GM23338 (cell line): ENCODE measurements at regions not wholly inside any gene's neighbourhood (a gene's known extent, or its start where the extent isn't known, plus 50 kb on each side); places are given as distances from the start of the nearest gene placed in this dataset.

Source experiments
- ATAC-seq: fragments of 200-7000 bp; cut with Tn5 transposase; 3 replicates; pipeline ENCODE4 v1.9.1; 2020
- DNase-seq: peaks from one replicate; pipeline ENCODE4 v3.0.0-alpha.2; 2015; ENCODE audit warnings: low spot score
- H2AFZ ChIP-seq: fragments of 200-600 bp; sonication (generic); 2 replicates; pipeline ENCODE4 v1.8.0; 2016; ENCODE audit warnings: antibody characterized with exemption, mild to moderate bottlenecking, moderate library complexity
- H3F3A ChIP-seq: fragments of 200-600 bp; sonication (generic); replicated peaks from 2 replicates; pipeline ENCODE4 v1.8.0; 2017; ENCODE audit warnings: antibody characterized with exemption, mixed run types, low read depth
- H3K27ac ChIP-seq: fragments of 200-600 bp; sonication (generic); 2 replicates; pipeline ENCODE4 v1.6.1; 2016; ENCODE audit warnings: low read depth
- H3K27me3 ChIP-seq: fragments of 200-600 bp; sonication (generic); 2 replicates; pipeline ENCODE4 v1.8.0; 2016; ENCODE audit warnings: mild to moderate bottlenecking, mixed run types, moderate library complexity; ENCODE audit not compliant: insufficient read depth
- H3K36me3 ChIP-seq: fragments of 200-600 bp; sonication (generic); 2 replicates; pipeline ENCODE4 v1.8.0; 2016; ENCODE audit warnings: mild to moderate bottlenecking; ENCODE audit not compliant: insufficient read depth
- H3K4me1 ChIP-seq: fragments of 200-600 bp; sonication (generic); 2 replicates; pipeline ENCODE4 v1.8.0; 2016; ENCODE audit warnings: mild to moderate bottlenecking, moderate library complexity; ENCODE audit not compliant: insufficient read depth
- H3K4me2 ChIP-seq: fragments of 200-600 bp; sonication (generic); 2 replicates; pipeline ENCODE4 v1.7.1; 2017; ENCODE audit warnings: mixed run types
- H3K4me3 ChIP-seq: fragments of 200-600 bp; sonication (generic); 2 replicates; pipeline ENCODE4 v1.6.1; 2016; ENCODE audit warnings: mixed run types
- H3K79me2 ChIP-seq: fragments of 200-600 bp; sonication (generic); replicated peaks from 2 replicates; pipeline ENCODE4 v1.8.0; 2017; ENCODE audit warnings: mild to moderate bottlenecking; ENCODE audit not compliant: insufficient read depth
- H3K9me2 ChIP-seq: fragments of 200-600 bp; sonication (generic); 2 replicates; pipeline ENCODE4 v1.8.0; 2017; ENCODE audit not compliant: insufficient read depth
- H4K20me1 ChIP-seq: fragments of 200-600 bp; sonication (generic); replicated peaks from 2 replicates; pipeline ENCODE4 v1.8.0; 2017; ENCODE audit warnings: mild to moderate bottlenecking; ENCODE audit not compliant: insufficient read depth
- H3K27ac Mint-ChIP-seq: 2 replicates; pipeline ENCODE4 v1.8.0; 2020; ENCODE audit warnings: inconsistent platforms, mild to moderate bottlenecking, moderate library complexity, mixed read lengths
- H3K27me3 Mint-ChIP-seq: 3 replicates; pipeline ENCODE4 v1.8.0; 2022; ENCODE audit warnings: low read depth, mild to moderate bottlenecking, moderate library complexity, mixed read lengths, inconsistent platforms; ENCODE audit not compliant: insufficient read depth, poor library complexity
- H3K36me3 Mint-ChIP-seq: 3 replicates; pipeline ENCODE4 v1.8.0; 2021; ENCODE audit warnings: low read depth, mild to moderate bottlenecking, inconsistent platforms, moderate library complexity, mixed read lengths
- H3K4me1 Mint-ChIP-seq: 3 replicates; pipeline ENCODE4 v1.8.0; 2020; ENCODE audit warnings: mild to moderate bottlenecking, inconsistent platforms, mixed read lengths
- H3K4me3 Mint-ChIP-seq: 3 replicates; pipeline ENCODE4 v1.8.0; 2021; ENCODE audit warnings: moderate library complexity, mild to moderate bottlenecking, inconsistent platforms, mixed read lengths
- H3K9me3 Mint-ChIP-seq: 3 replicates; pipeline ENCODE4 v1.8.0; 2020; ENCODE audit warnings: moderate library complexity, mild to moderate bottlenecking, inconsistent platforms, mixed read lengths
- CREB1 ChIP-seq: fragments of 250-450 bp; sonication (Bioruptor Pico); IDR thresholded peaks from 2 replicates; pipeline ENCODE4 v1.5.0; 2020; ENCODE audit warnings: low read depth, mild to moderate bottlenecking, moderate library complexity
- EZH2 ChIP-seq: fragments of 200-600 bp; sonication (generic); IDR thresholded peaks from one replicate; pipeline ENCODE4 v1.8.0; 2017; ENCODE audit warnings: antibody characterized with exemption, mild to moderate bottlenecking, low read depth; ENCODE audit not compliant: unreplicated experiment
- EZH2phosphoT487 ChIP-seq: fragments of 200-600 bp; sonication (generic); IDR thresholded peaks from one replicate; pipeline ENCODE4 v1.8.1; 2018; ENCODE audit warnings: antibody characterized with exemption; ENCODE audit not compliant: unreplicated experiment
- JUNB ChIP-seq: IDR thresholded peaks from one replicate; pipeline ENCODE4 v1.6.1; 2016; ENCODE audit warnings: antibody characterized with exemption; ENCODE audit not compliant: unreplicated experiment
- NANOG ChIP-seq: IDR thresholded peaks from 2 replicates; pipeline ENCODE4 v1.6.1; 2016; ENCODE audit warnings: antibody characterized with exemption, borderline replicate concordance
- POLR2AphosphoS5 ChIP-seq: IDR thresholded peaks from 2 replicates; pipeline ENCODE4 v1.6.1; 2016; ENCODE audit warnings: antibody characterized with exemption, low read depth
- STAT1 ChIP-seq: IDR thresholded peaks from one replicate; pipeline ENCODE4 v1.6.1; 2016; ENCODE audit warnings: antibody characterized with exemption; ENCODE audit not compliant: unreplicated experiment
- ZNF114 ChIP-seq: fragments of 250-450 bp; sonication (Bioruptor Pico); IDR thresholded peaks from 2 replicates; pipeline ENCODE4 v1.5.0; 2020; ENCODE audit warnings: mild to moderate bottlenecking, moderate library complexity
- ZNF331 ChIP-seq: fragments of 250-450 bp; sonication (Bioruptor Pico); IDR thresholded peaks from 2 replicates; pipeline ENCODE4 v1.5.0; 2020; ENCODE audit warnings: low read depth, mild to moderate bottlenecking, moderate library complexity
- TF ChIP-seq, protein P1 (sequence below): IDR thresholded peaks from one replicate; pipeline ENCODE4 v1.6.1; 2018; ENCODE audit warnings: antibody characterized with exemption; ENCODE audit not compliant: unreplicated experiment
- TF ChIP-seq, protein P2 (sequence below): IDR thresholded peaks from 2 replicates; pipeline ENCODE4 v1.6.1; 2016; ENCODE audit warnings: antibody characterized with exemption
- TF ChIP-seq, protein P3 (sequence below), 2 experiments: fragments of 200-600 bp in 1 of 2; sonication (generic) in 1 of 2; conservative IDR thresholded peaks; 2 replicates each; pipeline versions ENCODE4 v1.5.1 to v1.6.1; 2016 to 2017; ENCODE audit warnings: antibody characterized with exemption in 2 of 2, low read depth in 2 of 2, mild to moderate bottlenecking in 2 of 2, moderate library complexity in 1 of 2
- TF ChIP-seq, protein P4 (sequence below): fragments of 250-450 bp; sonication (Bioruptor Pico); IDR thresholded peaks from 2 replicates; pipeline ENCODE4 v1.5.0; 2020; ENCODE audit warnings: mild to moderate bottlenecking, moderate library complexity

DNA sequence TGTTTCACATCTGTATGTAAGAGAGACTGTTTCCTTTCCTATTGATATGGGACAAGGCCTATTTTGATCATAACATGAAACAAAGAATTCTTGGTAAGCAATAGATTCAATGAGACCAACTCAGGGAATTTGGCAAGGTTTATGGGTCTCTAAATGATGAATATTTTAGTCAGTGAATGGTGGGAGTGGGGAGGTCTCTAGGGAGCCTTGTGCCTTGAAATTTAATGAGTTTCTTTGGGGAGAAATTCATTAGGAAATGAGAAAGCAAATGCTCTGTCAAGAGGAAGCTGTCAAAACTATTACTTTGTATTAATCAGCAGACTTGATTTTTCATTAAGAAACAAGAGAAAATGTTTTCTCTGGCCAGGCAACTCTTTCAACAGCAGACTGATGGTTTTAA lies 921.7 kb upstream of the API5 start:
- H3K9me3 Mint-ChIP-seq = peaks cover 75% of the 10 kb centered on the region
- Histone ChIP-seq H3K36me3 (no peaks in the 10 kb centered on the region), H3K27me3 (no peaks in the 10 kb centered on the region), H3K79me2 (no peaks in the 10 kb centered on the region), H3K4me1 (no peaks in the 10 kb centered on the region), H3K4me3 (no peak overlapping the region), H3K27ac (no peak overlapping the region), H2AFZ (no peak overlapping the region), H3K9me2 (peaks cover 3% of the 10 kb centered on the region; the same call in 1 of the 2 replicates), H4K20me1 (no peaks in the 10 kb centered on the region), H3F3A (no peaks in the 10 kb centered on the region), H3K4me2 (no peak overlapping the region)
- TF ChIP-seq, protein P1, sequence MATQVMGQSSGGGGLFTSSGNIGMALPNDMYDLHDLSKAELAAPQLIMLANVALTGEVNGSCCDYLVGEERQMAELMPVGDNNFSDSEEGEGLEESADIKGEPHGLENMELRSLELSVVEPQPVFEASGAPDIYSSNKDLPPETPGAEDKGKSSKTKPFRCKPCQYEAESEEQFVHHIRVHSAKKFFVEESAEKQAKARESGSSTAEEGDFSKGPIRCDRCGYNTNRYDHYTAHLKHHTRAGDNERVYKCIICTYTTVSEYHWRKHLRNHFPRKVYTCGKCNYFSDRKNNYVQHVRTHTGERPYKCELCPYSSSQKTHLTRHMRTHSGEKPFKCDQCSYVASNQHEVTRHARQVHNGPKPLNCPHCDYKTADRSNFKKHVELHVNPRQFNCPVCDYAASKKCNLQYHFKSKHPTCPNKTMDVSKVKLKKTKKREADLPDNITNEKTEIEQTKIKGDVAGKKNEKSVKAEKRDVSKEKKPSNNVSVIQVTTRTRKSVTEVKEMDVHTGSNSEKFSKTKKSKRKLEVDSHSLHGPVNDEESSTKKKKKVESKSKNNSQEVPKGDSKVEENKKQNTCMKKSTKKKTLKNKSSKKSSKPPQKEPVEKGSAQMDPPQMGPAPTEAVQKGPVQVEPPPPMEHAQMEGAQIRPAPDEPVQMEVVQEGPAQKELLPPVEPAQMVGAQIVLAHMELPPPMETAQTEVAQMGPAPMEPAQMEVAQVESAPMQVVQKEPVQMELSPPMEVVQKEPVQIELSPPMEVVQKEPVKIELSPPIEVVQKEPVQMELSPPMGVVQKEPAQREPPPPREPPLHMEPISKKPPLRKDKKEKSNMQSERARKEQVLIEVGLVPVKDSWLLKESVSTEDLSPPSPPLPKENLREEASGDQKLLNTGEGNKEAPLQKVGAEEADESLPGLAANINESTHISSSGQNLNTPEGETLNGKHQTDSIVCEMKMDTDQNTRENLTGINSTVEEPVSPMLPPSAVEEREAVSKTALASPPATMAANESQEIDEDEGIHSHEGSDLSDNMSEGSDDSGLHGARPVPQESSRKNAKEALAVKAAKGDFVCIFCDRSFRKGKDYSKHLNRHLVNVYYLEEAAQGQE = no peak
- no peak for TF ChIP-seq JUNB
- no peak for TF ChIP-seq CREB1 (CRISPR knock-in tag)
- TF ChIP-seq, protein P2, sequence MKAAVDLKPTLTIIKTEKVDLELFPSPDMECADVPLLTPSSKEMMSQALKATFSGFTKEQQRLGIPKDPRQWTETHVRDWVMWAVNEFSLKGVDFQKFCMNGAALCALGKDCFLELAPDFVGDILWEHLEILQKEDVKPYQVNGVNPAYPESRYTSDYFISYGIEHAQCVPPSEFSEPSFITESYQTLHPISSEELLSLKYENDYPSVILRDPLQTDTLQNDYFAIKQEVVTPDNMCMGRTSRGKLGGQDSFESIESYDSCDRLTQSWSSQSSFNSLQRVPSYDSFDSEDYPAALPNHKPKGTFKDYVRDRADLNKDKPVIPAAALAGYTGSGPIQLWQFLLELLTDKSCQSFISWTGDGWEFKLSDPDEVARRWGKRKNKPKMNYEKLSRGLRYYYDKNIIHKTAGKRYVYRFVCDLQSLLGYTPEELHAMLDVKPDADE = no peak
- no peak for TF ChIP-seq STAT1
- no peak for TF ChIP-seq ZNF114 (CRISPR knock-in tag)
- no peak for TF ChIP-seq EZH2phosphoT487
- no peak for TF ChIP-seq POLR2AphosphoS5
- no peak for TF ChIP-seq EZH2
- TF ChIP-seq, protein P3, sequence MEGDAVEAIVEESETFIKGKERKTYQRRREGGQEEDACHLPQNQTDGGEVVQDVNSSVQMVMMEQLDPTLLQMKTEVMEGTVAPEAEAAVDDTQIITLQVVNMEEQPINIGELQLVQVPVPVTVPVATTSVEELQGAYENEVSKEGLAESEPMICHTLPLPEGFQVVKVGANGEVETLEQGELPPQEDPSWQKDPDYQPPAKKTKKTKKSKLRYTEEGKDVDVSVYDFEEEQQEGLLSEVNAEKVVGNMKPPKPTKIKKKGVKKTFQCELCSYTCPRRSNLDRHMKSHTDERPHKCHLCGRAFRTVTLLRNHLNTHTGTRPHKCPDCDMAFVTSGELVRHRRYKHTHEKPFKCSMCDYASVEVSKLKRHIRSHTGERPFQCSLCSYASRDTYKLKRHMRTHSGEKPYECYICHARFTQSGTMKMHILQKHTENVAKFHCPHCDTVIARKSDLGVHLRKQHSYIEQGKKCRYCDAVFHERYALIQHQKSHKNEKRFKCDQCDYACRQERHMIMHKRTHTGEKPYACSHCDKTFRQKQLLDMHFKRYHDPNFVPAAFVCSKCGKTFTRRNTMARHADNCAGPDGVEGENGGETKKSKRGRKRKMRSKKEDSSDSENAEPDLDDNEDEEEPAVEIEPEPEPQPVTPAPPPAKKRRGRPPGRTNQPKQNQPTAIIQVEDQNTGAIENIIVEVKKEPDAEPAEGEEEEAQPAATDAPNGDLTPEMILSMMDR (conservative IDR thresholded peaks at IDR 0.05; ENCODE audit: low read depth in 2 of 2) = no peak
- TF ChIP-seq, protein P4, sequence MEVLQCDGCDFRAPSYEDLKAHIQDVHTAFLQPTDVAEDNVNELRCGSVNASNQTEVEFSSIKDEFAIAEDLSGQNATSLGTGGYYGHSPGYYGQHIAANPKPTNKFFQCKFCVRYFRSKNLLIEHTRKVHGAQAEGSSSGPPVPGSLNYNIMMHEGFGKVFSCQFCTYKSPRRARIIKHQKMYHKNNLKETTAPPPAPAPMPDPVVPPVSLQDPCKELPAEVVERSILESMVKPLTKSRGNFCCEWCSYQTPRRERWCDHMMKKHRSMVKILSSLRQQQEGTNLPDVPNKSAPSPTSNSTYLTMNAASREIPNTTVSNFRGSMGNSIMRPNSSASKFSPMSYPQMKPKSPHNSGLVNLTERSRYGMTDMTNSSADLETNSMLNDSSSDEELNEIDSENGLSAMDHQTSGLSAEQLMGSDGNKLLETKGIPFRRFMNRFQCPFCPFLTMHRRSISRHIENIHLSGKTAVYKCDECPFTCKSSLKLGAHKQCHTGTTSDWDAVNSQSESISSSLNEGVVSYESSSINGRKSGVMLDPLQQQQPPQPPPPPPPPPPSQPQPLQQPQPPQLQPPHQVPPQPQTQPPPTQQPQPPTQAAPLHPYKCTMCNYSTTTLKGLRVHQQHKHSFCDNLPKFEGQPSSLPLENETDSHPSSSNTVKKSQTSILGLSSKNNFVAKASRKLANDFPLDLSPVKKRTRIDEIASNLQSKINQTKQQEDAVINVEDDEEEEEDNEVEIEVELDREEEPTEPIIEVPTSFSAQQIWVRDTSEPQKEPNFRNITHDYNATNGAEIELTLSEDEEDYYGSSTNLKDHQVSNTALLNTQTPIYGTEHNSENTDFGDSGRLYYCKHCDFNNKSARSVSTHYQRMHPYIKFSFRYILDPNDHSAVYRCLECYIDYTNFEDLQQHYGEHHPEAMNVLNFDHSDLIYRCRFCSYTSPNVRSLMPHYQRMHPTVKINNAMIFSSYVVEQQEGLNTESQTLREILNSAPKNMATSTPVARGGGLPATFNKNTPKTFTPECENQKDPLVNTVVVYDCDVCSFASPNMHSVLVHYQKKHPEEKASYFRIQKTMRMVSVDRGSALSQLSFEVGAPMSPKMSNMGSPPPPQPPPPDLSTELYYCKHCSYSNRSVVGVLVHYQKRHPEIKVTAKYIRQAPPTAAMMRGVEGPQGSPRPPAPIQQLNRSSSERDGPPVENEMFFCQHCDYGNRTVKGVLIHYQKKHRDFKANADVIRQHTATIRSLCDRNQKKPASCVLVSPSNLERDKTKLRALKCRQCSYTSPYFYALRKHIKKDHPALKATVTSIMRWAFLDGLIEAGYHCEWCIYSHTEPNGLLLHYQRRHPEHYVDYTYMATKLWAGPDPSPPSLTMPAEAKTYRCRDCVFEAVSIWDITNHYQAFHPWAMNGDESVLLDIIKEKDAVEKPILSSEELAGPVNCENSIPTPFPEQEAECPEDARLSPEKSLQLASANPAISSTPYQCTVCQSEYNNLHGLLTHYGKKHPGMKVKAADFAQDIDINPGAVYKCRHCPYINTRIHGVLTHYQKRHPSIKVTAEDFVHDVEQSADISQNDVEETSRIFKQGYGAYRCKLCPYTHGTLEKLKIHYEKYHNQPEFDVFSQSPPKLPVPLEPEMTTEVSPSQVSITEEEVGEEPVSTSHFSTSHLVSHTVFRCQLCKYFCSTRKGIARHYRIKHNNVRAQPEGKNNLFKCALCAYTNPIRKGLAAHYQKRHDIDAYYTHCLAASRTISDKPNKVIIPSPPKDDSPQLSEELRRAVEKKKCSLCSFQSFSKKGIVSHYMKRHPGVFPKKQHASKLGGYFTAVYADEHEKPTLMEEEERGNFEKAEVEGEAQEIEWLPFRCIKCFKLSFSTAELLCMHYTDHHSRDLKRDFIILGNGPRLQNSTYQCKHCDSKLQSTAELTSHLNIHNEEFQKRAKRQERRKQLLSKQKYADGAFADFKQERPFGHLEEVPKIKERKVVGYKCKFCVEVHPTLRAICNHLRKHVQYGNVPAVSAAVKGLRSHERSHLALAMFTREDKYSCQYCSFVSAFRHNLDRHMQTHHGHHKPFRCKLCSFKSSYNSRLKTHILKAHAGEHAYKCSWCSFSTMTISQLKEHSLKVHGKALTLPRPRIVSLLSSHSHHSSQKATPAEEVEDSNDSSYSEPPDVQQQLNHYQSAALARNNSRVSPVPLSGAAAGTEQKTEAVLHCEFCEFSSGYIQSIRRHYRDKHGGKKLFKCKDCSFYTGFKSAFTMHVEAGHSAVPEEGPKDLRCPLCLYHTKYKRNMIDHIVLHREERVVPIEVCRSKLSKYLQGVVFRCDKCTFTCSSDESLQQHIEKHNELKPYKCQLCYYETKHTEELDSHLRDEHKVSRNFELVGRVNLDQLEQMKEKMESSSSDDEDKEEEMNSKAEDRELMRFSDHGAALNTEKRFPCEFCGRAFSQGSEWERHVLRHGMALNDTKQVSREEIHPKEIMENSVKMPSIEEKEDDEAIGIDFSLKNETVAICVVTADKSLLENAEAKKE (CRISPR knock-in tag) = no peak
- TF ChIP-seq NANOG = no peak
- no peak for TF ChIP-seq ZNF331 (CRISPR knock-in tag)
- no peak for ATAC-seq
- no peak for DNase-seq
- peaks cover 9% of the 10 kb centered on the region; the same call in 2 of the 3 replicates for H3K36me3 Mint-ChIP-seq
- H3K4me3 Mint-ChIP-seq = no peak overlapping the region
- H3K4me1 Mint-ChIP-seq = no peaks in the 10 kb centered on the region
- H3K27me3 Mint-ChIP-seq = no peaks in the 10 kb centered on the region
- H3K27ac Mint-ChIP-seq = no peak overlapping the region
